Prostate gland (tissue), 2 donors: ENCODE measurements at regions not wholly inside any gene's neighbourhood (a gene's known extent, or its start where the extent isn't known, plus 50 kb on each side); places are given as distances from the start of the nearest gene placed in this dataset.

Source experiments
- CTCF ChIP-seq, 4 experiments: fragments of 200-600 bp in 2 of 4; fragments of 450-650 bp in 2 of 4; sonication (generic) in 2 of 4; IDR thresholded peaks; 1 replicate in 3 of 4; 2 replicates in 1 of 4; pipeline ENCODE4 v1.5.1; 2016 to 2019; ENCODE audit warnings: antibody characterized with exemption in 4 of 4, mild to moderate bottlenecking in 2 of 4, moderate library complexity in 2 of 4
- POLR2AphosphoS5 ChIP-seq: sonication (generic); formaldehyde crosslinking; IDR thresholded peaks from one replicate; pipeline ENCODE4 v1.6.1; 2017; ENCODE audit warnings: antibody characterized with exemption

DNA sequence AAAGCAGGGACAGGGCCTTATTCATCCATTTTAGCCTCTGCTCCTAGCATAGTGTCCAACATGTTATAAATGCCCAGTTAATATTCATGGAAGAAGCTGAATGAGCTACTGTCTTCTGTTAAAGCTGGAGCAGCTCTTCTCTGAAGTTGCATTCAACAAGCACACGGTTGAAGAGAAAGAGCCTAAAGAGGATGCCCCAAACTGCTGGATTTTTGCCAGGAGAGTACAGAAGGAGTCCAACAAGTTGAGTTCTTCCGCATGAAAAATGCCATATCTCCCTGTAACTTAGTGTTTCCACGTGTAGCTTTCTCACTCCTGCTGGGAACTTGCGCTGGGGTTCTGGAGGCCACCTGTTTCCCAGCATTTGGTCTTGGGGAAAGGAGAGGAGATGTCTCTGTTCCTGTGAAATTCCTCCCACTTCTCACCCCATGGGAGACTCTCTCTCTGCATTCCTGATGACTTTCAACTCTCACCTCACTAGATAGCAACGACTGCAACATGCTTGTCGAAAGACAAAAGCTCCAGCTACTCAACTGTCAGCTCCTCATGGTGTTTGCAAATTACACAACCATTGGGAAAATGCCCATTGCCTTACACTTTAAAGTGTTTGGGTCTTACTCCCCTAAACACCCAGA is 122.8 kb downstream of the KIF4B start:
- TF ChIP-seq CTCF (IDR thresholded peaks at IDR 0.05) (no peak), POLR2AphosphoS5 (no peak)
